B cell (primary cell): ENCODE measurements at regions not wholly inside any gene's neighbourhood (a gene's known extent, or its start where the extent isn't known, plus 50 kb on each side); places are given as distances from the start of the nearest gene placed in this dataset.

Experiments used
- EZH2 ChIP-seq: IDR thresholded peaks from 2 replicates; pipeline ENCODE4 v1.6.1; 2012; ENCODE audit warnings: borderline replicate concordance, low read depth, mild to moderate bottlenecking, moderate library complexity, low read length; ENCODE audit not compliant: insufficient read depth, poor library complexity, severe bottlenecking
- TF ChIP-seq, protein P1 (sequence below): fragments of 200-600 bp; IDR thresholded peaks from one replicate; pipeline ENCODE4 v1.8.0; 2022; ENCODE audit warnings: antibody characterized with exemption, mild to moderate bottlenecking

DNA sequence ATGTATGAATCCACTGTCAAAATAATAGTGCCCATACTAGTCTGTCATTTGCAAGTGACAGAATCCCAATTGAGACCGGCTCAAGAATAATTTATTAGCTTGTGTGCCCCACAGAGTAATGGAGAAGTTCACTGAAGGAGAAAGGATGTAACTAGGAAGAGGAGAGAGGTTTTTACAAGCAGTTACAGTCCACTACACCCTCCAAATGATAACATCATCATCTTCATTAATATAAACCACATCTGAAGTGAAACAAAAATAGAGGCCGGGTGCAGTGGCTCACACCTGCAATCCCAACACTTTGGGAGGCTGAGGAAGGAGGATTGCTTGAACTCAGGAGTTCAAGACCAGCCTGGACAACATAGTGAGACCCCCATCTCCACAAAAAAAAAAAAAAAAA, 226.8 kb downstream of the SKIDA1 start:
- TF ChIP-seq, protein P1, sequence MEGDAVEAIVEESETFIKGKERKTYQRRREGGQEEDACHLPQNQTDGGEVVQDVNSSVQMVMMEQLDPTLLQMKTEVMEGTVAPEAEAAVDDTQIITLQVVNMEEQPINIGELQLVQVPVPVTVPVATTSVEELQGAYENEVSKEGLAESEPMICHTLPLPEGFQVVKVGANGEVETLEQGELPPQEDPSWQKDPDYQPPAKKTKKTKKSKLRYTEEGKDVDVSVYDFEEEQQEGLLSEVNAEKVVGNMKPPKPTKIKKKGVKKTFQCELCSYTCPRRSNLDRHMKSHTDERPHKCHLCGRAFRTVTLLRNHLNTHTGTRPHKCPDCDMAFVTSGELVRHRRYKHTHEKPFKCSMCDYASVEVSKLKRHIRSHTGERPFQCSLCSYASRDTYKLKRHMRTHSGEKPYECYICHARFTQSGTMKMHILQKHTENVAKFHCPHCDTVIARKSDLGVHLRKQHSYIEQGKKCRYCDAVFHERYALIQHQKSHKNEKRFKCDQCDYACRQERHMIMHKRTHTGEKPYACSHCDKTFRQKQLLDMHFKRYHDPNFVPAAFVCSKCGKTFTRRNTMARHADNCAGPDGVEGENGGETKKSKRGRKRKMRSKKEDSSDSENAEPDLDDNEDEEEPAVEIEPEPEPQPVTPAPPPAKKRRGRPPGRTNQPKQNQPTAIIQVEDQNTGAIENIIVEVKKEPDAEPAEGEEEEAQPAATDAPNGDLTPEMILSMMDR: no peak
- TF ChIP-seq EZH2: no peak
